KMS-11 (cell line): ENCODE measurements at regions not wholly inside any gene's neighbourhood (a gene's known extent, or its start where the extent isn't known, plus 50 kb on each side); places are given as distances from the start of the nearest gene placed in this dataset.

Experiments
- H2AFZ ChIP-seq: fragments of 200-600 bp; sonication (generic); 2 replicates; pipeline ENCODE4 v1.6.1; 2016; ENCODE audit warnings: antibody characterized with exemption, mixed run types, low read depth
- H3K27ac ChIP-seq: fragments of 200-600 bp; sonication (generic); 2 replicates; pipeline ENCODE4 v1.6.1; 2016; ENCODE audit warnings: mild to moderate bottlenecking, mixed run types
- H3K27me3 ChIP-seq: fragments of 200-600 bp; sonication (generic); 2 replicates; pipeline ENCODE4 v1.6.1; 2017; ENCODE audit warnings: mild to moderate bottlenecking, low read depth, mixed run types, moderate library complexity; ENCODE audit not compliant: insufficient read depth
- H3K36me3 ChIP-seq: fragments of 200-600 bp; sonication (generic); 2 replicates; pipeline ENCODE4 v1.6.1; 2017; ENCODE audit warnings: mild to moderate bottlenecking, mixed run types; ENCODE audit not compliant: insufficient read depth
- H3K4me1 ChIP-seq: fragments of 200-600 bp; sonication (generic); 2 replicates; pipeline ENCODE4 v1.6.1; 2016; ENCODE audit warnings: mild to moderate bottlenecking, low read depth, mixed run types; ENCODE audit not compliant: poor library complexity, severe bottlenecking
- H3K4me2 ChIP-seq: fragments of 200-600 bp; sonication (generic); 2 replicates; pipeline ENCODE4 v1.7.0; 2016; ENCODE audit warnings: mild to moderate bottlenecking, mixed run types
- H3K4me3 ChIP-seq: fragments of 200-600 bp; sonication (generic); IDR thresholded peaks from 2 replicates; pipeline ENCODE4 v1.6.1; 2017; ENCODE audit warnings: low read depth, low read length, mixed read lengths; ENCODE audit not compliant: insufficient read depth
- H3K79me2 ChIP-seq: fragments of 200-600 bp; sonication (generic); 2 replicates; pipeline ENCODE4 v1.6.1; 2016; ENCODE audit warnings: low read depth, mixed run types; ENCODE audit not compliant: insufficient read depth
- H3K9ac ChIP-seq: fragments of 200-600 bp; sonication (generic); 2 replicates; pipeline ENCODE4 v1.6.1; 2016; ENCODE audit warnings: mild to moderate bottlenecking, mixed run types
- H4K20me1 ChIP-seq: fragments of 200-600 bp; sonication (generic); 2 replicates; pipeline ENCODE4 v1.6.1; 2016; ENCODE audit warnings: mild to moderate bottlenecking, mixed run types; ENCODE audit not compliant: insufficient read depth
- TF ChIP-seq, protein P1 (sequence below): fragments of 200-600 bp; sonication (generic); conservative IDR thresholded peaks from 2 replicates; pipeline ENCODE4 v1.6.1; 2017; ENCODE audit warnings: low read depth, mild to moderate bottlenecking, antibody characterized with exemption, low read length, moderate library complexity, mixed read lengths

DNA sequence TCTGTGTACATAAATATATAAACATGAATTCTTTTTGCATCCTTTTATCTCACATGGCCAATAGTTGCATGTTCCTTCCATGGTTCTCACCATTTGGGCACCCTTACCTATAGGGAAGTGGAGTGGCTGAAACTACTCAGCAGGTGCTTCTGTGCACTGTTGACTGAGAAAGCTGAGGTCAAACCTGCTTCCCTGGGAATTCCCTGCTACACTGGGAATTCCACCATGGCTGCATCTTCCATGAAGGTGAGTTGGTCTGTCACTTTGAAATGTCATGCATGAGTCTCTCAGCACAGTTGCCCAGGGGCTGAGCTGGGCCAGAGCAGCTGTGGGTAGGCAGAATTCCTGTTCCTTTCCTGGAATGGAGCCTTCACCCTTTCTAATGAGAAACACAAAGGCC is 193.8 kb upstream of the PRSS16 start:
- Histone ChIP-seq H3K79me2 (no peaks in the 10 kb centered on the region), H3K27me3 (no peaks in the 10 kb centered on the region), H4K20me1 (no peaks in the 10 kb centered on the region), H3K36me3 (no peaks in the 10 kb centered on the region), H3K4me2 (no peak overlapping the region), H3K4me1 (no peaks in the 10 kb centered on the region), H2AFZ (no peak overlapping the region), H3K9ac (no peak overlapping the region), H3K4me3 (no peak overlapping the region), H3K27ac (no peak overlapping the region)
- TF ChIP-seq, protein P1, sequence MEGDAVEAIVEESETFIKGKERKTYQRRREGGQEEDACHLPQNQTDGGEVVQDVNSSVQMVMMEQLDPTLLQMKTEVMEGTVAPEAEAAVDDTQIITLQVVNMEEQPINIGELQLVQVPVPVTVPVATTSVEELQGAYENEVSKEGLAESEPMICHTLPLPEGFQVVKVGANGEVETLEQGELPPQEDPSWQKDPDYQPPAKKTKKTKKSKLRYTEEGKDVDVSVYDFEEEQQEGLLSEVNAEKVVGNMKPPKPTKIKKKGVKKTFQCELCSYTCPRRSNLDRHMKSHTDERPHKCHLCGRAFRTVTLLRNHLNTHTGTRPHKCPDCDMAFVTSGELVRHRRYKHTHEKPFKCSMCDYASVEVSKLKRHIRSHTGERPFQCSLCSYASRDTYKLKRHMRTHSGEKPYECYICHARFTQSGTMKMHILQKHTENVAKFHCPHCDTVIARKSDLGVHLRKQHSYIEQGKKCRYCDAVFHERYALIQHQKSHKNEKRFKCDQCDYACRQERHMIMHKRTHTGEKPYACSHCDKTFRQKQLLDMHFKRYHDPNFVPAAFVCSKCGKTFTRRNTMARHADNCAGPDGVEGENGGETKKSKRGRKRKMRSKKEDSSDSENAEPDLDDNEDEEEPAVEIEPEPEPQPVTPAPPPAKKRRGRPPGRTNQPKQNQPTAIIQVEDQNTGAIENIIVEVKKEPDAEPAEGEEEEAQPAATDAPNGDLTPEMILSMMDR = no peak

DNA sequence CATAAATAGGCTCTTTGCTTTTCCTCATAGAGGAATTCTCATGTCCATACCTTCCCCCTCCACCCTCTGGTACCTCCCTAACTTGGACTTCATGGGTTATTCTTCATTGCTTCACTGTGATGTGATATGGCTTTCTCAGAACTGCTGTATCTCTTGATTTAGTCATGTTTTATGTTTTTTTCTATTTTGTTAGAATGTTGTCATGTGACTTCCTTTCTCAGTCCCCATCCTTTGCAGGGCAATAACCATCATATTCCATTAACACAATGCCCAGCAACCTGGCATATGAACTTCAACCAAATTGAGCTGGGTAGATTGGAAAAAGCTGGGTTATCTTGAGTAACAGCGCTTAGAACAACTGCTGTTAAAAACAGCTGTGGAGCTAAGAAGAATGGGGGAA is 190.9 kb upstream of the PRSS16 start:
- Histone ChIP-seq H3K4me1 (no peaks in the 10 kb centered on the region), H3K9ac (no peak overlapping the region), H3K36me3 (no peaks in the 10 kb centered on the region), H3K27me3 (no peaks in the 10 kb centered on the region), H3K4me3 (no peak overlapping the region), H3K79me2 (no peaks in the 10 kb centered on the region), H3K4me2 (no peak overlapping the region), H2AFZ (no peak overlapping the region), H4K20me1 (no peaks in the 10 kb centered on the region), H3K27ac (no peak overlapping the region)
- TF ChIP-seq, protein P1 = no peak

DNA sequence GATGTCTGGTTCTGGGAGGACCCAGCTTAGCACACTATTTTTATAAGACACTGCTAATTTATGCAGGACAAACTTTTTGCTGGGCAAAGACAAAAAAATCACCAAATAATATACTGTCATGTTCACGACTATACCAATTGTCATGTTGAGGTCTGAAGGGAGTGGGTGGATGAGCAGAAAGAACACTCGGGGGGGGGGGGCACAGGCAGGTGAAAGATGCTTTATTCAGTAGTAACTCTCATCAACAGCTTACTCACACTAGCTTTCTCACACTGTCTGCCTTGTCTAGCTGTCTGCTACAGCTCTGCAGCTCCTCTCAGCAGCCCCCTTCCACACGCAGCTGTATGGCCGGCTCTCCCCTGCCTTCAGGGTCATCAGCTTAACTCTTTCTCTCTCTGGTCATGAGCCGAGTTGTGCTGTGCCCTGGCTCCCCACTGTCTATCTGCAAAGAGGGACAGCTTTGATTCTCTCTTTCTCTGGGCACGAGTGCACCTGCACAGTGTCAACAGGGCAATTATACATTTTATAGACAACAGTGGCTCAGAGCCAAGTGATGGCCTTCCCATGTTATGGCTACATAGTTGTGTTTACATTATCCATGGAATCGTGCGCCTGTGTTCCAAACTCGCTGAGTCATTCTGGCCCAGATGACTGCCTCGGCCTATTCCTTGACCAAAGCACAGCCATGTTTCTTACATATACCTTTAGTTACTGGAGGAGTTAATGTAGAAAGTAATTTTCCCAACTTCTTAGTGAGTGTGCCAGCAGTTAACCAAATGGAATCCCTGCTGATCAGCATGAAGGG is 187.7 kb upstream of the PRSS16 start:
- H4K20me1 ChIP-seq = no peaks in the 10 kb centered on the region
- no peak overlapping the region for H3K27ac ChIP-seq
- TF ChIP-seq, protein P1 = no peak
- no peak overlapping the region for H3K4me3 ChIP-seq
- H3K36me3 ChIP-seq = no peaks in the 10 kb centered on the region
- no peak overlapping the region for H2AFZ ChIP-seq
- H3K9ac ChIP-seq = no peak overlapping the region
- H3K4me2 ChIP-seq = no peak overlapping the region
- H3K79me2 ChIP-seq = no peaks in the 10 kb centered on the region
- H3K27me3 ChIP-seq = no peaks in the 10 kb centered on the region
- no peaks in the 10 kb centered on the region for H3K4me1 ChIP-seq

DNA sequence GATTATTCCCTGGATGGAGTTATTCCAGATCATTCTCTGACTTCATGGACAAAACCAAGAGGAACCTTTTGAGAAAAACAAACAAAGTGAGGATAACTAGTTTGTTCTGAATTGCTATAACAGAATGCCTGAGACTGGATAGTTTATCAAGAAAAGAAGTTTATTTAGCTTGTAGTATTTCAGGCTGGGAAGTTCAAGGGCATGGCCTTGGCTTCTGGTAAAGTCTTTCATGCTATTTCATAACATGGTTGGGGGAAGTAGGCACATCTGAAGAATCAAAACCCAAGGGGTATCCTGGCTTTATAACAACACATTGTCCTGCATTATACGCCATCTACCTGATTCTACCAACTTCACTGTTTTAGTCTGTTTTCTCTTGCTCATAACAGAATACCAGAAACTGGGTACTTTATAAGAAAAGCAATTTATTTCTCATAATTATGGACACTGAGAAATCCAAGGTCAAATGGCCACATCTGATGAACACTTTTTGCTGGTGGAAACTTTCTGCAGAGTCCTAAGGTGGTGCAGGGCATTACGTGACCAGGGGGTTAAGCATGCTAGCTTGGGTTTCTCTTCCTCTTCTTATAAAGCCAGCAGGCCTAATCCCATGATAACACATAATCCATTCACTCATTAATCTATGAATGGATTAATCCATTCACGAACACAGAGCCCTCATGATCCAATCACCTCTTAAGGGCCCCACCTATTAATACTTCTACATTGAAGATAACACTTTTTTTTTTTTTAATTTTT is 186.1 kb upstream of the PRSS16 start:
- no peak overlapping the region for H3K4me3 ChIP-seq
- H3K4me1 ChIP-seq = no peaks in the 10 kb centered on the region
- no peaks in the 10 kb centered on the region for H3K27me3 ChIP-seq
- H3K36me3 ChIP-seq = no peaks in the 10 kb centered on the region
- TF ChIP-seq, protein P1 = no peak
- no peak overlapping the region for H3K4me2 ChIP-seq
- no peaks in the 10 kb centered on the region for H4K20me1 ChIP-seq
- no peak overlapping the region for H2AFZ ChIP-seq
- H3K79me2 ChIP-seq = no peaks in the 10 kb centered on the region
- no peak overlapping the region for H3K27ac ChIP-seq
- no peak overlapping the region for H3K9ac ChIP-seq
